Hepatocyte (in vitro differentiated cells): ENCODE measurements at regions not wholly inside any gene's neighbourhood (a gene's known extent, or its start where the extent isn't known, plus 50 kb on each side); places are given as distances from the start of the nearest gene placed in this dataset.

Source experiments
- DNase-seq: peaks from one replicate; pipeline ENCODE4 v3.0.0-alpha.2; 2016; ENCODE audit warnings: low spot score
- H2AFZ ChIP-seq: fragments of 200-600 bp; sonication (generic); 2 replicates; pipeline ENCODE4 v1.6.0; 2016; ENCODE audit warnings: antibody characterized with exemption, mild to moderate bottlenecking
- H3K27ac ChIP-seq: fragments of 200-600 bp; sonication (generic); 2 replicates; pipeline ENCODE4 v1.5.1; 2016; ENCODE audit warnings: mild to moderate bottlenecking
- H3K27me3 ChIP-seq: fragments of 200-600 bp; sonication (generic); 2 replicates; pipeline ENCODE4 v1.6.1; 2016
- H3K36me3 ChIP-seq: fragments of 200-600 bp; sonication (generic); replicated peaks from 2 replicates; pipeline ENCODE4 v1.5.1; 2016; ENCODE audit warnings: low read depth; ENCODE audit not compliant: insufficient read depth
- H3K4me1 ChIP-seq: fragments of 200-600 bp; sonication (generic); 2 replicates; pipeline ENCODE4 v1.5.1; 2016; ENCODE audit warnings: mild to moderate bottlenecking, moderate library complexity; ENCODE audit not compliant: insufficient read depth
- H3K4me2 ChIP-seq: fragments of 200-600 bp; sonication (generic); 2 replicates; pipeline ENCODE4 v1.6.0; 2016
- H3K4me3 ChIP-seq: fragments of 200-600 bp; sonication (generic); 2 replicates; pipeline ENCODE4 v1.5.1; 2016; ENCODE audit warnings: mild to moderate bottlenecking
- H3K79me2 ChIP-seq: fragments of 200-600 bp; sonication (generic); 2 replicates; pipeline ENCODE4 v1.6.0; 2017; ENCODE audit warnings: mild to moderate bottlenecking
- H3K9me2 ChIP-seq: fragments of 200-600 bp; sonication (generic); replicated peaks from 2 replicates; pipeline ENCODE4 v1.6.0; 2017; ENCODE audit warnings: mild to moderate bottlenecking; ENCODE audit not compliant: insufficient read depth
- H3K9me3 ChIP-seq: fragments of 200-600 bp; sonication (generic); 2 replicates; pipeline ENCODE4 v1.5.1; 2016; ENCODE audit warnings: low read depth, mild to moderate bottlenecking
- H4K20me1 ChIP-seq: fragments of 200-600 bp; sonication (generic); 2 replicates; pipeline ENCODE4 v1.6.0; 2016; ENCODE audit warnings: mild to moderate bottlenecking; ENCODE audit not compliant: insufficient read depth, poor library complexity, severe bottlenecking
- EZH2 ChIP-seq: fragments of 200-600 bp; sonication (generic); IDR thresholded peaks from 2 replicates; pipeline ENCODE4 v1.6.1; 2016; ENCODE audit warnings: antibody characterized with exemption, mild to moderate bottlenecking, borderline replicate concordance
- EZH2phosphoT487 ChIP-seq: fragments of 200-600 bp; sonication (generic); IDR thresholded peaks from one replicate; pipeline ENCODE4 v1.6.1; 2018; ENCODE audit warnings: antibody characterized with exemption, mild to moderate bottlenecking, low read depth, moderate library complexity; ENCODE audit not compliant: unreplicated experiment, severe bottlenecking
- WGBS: methylation state at CpG from one replicate; pipeline ENCODE4 v1.1.6; 2016; ENCODE audit warnings: low lambda C conversion rate; ENCODE audit errors: missing lambda C conversion rate; 5-methylcytosine and 5-hydroxymethylcytosine counted together
- TF ChIP-seq, protein P1 (sequence below): fragments of 200-600 bp; sonication (generic); IDR thresholded peaks from 2 replicates; pipeline ENCODE4 v1.5.1; 2016; ENCODE audit warnings: antibody characterized with exemption, mild to moderate bottlenecking; ENCODE audit not compliant: poor library complexity

GRCh38 chr2:41791523-41791922 is 256.3 kb upstream of the PKDCC start:
- DNase-seq, result peak; percentile 67
- H3K9me2 ChIP-seq, result no peaks in the 10 kb centered on the region
- H3K4me1 ChIP-seq, result no peaks in the 10 kb centered on the region
- H3K4me3 ChIP-seq, result no peak overlapping the region
- H3K79me2 ChIP-seq, result no peaks in the 10 kb centered on the region
- H3K9me3 ChIP-seq, result no peaks in the 10 kb centered on the region
- no peaks in the 10 kb centered on the region for H3K27me3 ChIP-seq
- H4K20me1 ChIP-seq, result no peaks in the 10 kb centered on the region
- TF ChIP-seq EZH2 (no peak), EZH2phosphoT487 (no peak)
- TF ChIP-seq, protein P1, sequence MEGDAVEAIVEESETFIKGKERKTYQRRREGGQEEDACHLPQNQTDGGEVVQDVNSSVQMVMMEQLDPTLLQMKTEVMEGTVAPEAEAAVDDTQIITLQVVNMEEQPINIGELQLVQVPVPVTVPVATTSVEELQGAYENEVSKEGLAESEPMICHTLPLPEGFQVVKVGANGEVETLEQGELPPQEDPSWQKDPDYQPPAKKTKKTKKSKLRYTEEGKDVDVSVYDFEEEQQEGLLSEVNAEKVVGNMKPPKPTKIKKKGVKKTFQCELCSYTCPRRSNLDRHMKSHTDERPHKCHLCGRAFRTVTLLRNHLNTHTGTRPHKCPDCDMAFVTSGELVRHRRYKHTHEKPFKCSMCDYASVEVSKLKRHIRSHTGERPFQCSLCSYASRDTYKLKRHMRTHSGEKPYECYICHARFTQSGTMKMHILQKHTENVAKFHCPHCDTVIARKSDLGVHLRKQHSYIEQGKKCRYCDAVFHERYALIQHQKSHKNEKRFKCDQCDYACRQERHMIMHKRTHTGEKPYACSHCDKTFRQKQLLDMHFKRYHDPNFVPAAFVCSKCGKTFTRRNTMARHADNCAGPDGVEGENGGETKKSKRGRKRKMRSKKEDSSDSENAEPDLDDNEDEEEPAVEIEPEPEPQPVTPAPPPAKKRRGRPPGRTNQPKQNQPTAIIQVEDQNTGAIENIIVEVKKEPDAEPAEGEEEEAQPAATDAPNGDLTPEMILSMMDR, result no peak
- no peak overlapping the region for H3K27ac ChIP-seq
- WGBS, result 54% methylated on average over 1 of the region's 1 CpG
- H3K36me3 ChIP-seq, result no peaks in the 10 kb centered on the region
- no peak overlapping the region for H3K4me2 ChIP-seq
- no peak overlapping the region for H2AFZ ChIP-seq

- no peaks in the 10 kb centered on the region for H3K79me2 ChIP-seq
- no peak overlapping the region for H3K4me3 ChIP-seq
- no peaks in the 10 kb centered on the region for H4K20me1 ChIP-seq
- H3K4me2 ChIP-seq, result no peak overlapping the region
- H3K4me1 ChIP-seq, result no peaks in the 10 kb centered on the region
- H3K27ac ChIP-seq, result no peak overlapping the region
- H3K9me2 ChIP-seq, result no peaks in the 10 kb centered on the region
- TF ChIP-seq, protein P1, result no peak
- TF ChIP-seq EZH2phosphoT487 (no peak), EZH2 (no peak)
- no peaks in the 10 kb centered on the region for H3K9me3 ChIP-seq
- no peak overlapping the region for H2AFZ ChIP-seq
- 76% methylated on average over 1 of the region's 1 CpG for WGBS
- no peaks in the 10 kb centered on the region for H3K27me3 ChIP-seq
- DNase-seq, result no peak
- H3K36me3 ChIP-seq, result no peaks in the 10 kb centered on the region
Observed at GRCh38 chr2:41803361-41803760, 244.5 kb upstream of the PKDCC start.

GRCh38 chr2:41806286-41806685 is 241.5 kb upstream of the PKDCC start:
- 75% methylated on average over 2 of the region's 2 CpGs for WGBS
- TF ChIP-seq EZH2, result no peak
- TF ChIP-seq EZH2phosphoT487, result no peak
- TF ChIP-seq, protein P1, result no peak
- H3K36me3 ChIP-seq, result no peaks in the 10 kb centered on the region
- no peak overlapping the region for H3K27ac ChIP-seq
- H3K9me3 ChIP-seq, result no peaks in the 10 kb centered on the region
- no peak overlapping the region for H2AFZ ChIP-seq
- H3K9me2 ChIP-seq, result no peaks in the 10 kb centered on the region
- no peaks in the 10 kb centered on the region for H3K79me2 ChIP-seq
- no peaks in the 10 kb centered on the region for H3K27me3 ChIP-seq
- H3K4me2 ChIP-seq, result no peak overlapping the region
- H4K20me1 ChIP-seq, result no peaks in the 10 kb centered on the region
- no peak for DNase-seq
- H3K4me3 ChIP-seq, result no peak overlapping the region
- no peaks in the 10 kb centered on the region for H3K4me1 ChIP-seq

- no peaks in the 10 kb centered on the region for H3K9me2 ChIP-seq
- no peak overlapping the region for H3K4me3 ChIP-seq
- no peaks in the 10 kb centered on the region for H3K27me3 ChIP-seq
- H3K9me3 ChIP-seq, result no peaks in the 10 kb centered on the region
- DNase-seq, result no peak
- TF ChIP-seq EZH2 (no peak), EZH2phosphoT487 (no peak)
- TF ChIP-seq, protein P1, result no peak
- peaks cover 3% of the 10 kb centered on the region for H3K4me1 ChIP-seq
- H3K36me3 ChIP-seq, result no peaks in the 10 kb centered on the region
- no peak overlapping the region for H3K27ac ChIP-seq
- H3K79me2 ChIP-seq, result no peaks in the 10 kb centered on the region
- H3K4me2 ChIP-seq, result no peak overlapping the region
- H4K20me1 ChIP-seq, result no peaks in the 10 kb centered on the region
- H2AFZ ChIP-seq, result no peak overlapping the region
- WGBS, result 65% methylated on average over 2 of the region's 2 CpGs
Observed at GRCh38 chr2:41821167-41821566, 226.7 kb upstream of the PKDCC start.
